GM23338 (cell line): ENCODE measurements at regions not wholly inside any gene's neighbourhood (a gene's known extent, or its start where the extent isn't known, plus 50 kb on each side); places are given as distances from the start of the nearest gene placed in this dataset.

Source experiments
- CTCF ChIP-seq, 2 experiments: fragments of 200-600 bp in 1 of 2; sonication (generic) in 1 of 2; conservative IDR thresholded peaks; 2 replicates each; pipeline versions ENCODE4 v1.5.1 to v1.6.1; 2016 to 2017; ENCODE audit warnings: antibody characterized with exemption in 2 of 2, low read depth in 2 of 2, mild to moderate bottlenecking in 2 of 2, moderate library complexity in 1 of 2
- EZH2 ChIP-seq: fragments of 200-600 bp; sonication (generic); IDR thresholded peaks from one replicate; pipeline ENCODE4 v1.8.0; 2017; ENCODE audit warnings: antibody characterized with exemption, mild to moderate bottlenecking, low read depth; ENCODE audit not compliant: unreplicated experiment
- EZH2phosphoT487 ChIP-seq: fragments of 200-600 bp; sonication (generic); IDR thresholded peaks from one replicate; pipeline ENCODE4 v1.8.1; 2018; ENCODE audit warnings: antibody characterized with exemption; ENCODE audit not compliant: unreplicated experiment
- JUNB ChIP-seq: IDR thresholded peaks from one replicate; pipeline ENCODE4 v1.6.1; 2016; ENCODE audit warnings: antibody characterized with exemption; ENCODE audit not compliant: unreplicated experiment
- POLR2AphosphoS5 ChIP-seq: IDR thresholded peaks from 2 replicates; pipeline ENCODE4 v1.6.1; 2016; ENCODE audit warnings: antibody characterized with exemption, low read depth
- STAT1 ChIP-seq: IDR thresholded peaks from one replicate; pipeline ENCODE4 v1.6.1; 2016; ENCODE audit warnings: antibody characterized with exemption; ENCODE audit not compliant: unreplicated experiment
- ZNF331 ChIP-seq: fragments of 250-450 bp; sonication (Bioruptor Pico); IDR thresholded peaks from 2 replicates; pipeline ENCODE4 v1.5.0; 2020; ENCODE audit warnings: low read depth, mild to moderate bottlenecking, moderate library complexity
- ZNF462 ChIP-seq: fragments of 250-450 bp; sonication (Bioruptor Pico); IDR thresholded peaks from 2 replicates; pipeline ENCODE4 v1.5.0; 2020; ENCODE audit warnings: mild to moderate bottlenecking, moderate library complexity
- TF ChIP-seq, protein P1 (sequence below): IDR thresholded peaks from one replicate; pipeline ENCODE4 v1.6.1; 2018; ENCODE audit warnings: antibody characterized with exemption; ENCODE audit not compliant: unreplicated experiment
- TF ChIP-seq, protein P2 (sequence below): IDR thresholded peaks from 2 replicates; pipeline ENCODE4 v1.6.1; 2016; ENCODE audit warnings: antibody characterized with exemption

DNA sequence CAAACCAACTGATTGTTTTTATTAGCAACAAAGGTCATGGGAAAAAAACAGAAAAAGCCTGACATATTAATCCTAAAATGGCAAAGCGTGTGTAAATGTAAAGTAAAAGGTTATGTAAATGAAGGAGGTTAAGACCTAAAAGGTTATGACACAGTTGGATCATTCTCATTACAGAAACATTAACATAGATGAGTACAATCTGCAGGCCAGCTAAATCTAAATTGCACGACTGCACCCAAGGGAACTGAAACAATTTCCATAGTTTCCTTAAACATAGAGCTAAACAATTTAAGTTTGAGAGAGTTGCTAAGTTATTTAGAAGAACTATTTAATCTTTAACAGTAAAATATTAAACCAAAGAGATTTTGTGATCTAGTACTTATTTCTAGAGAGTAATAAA, 151.6 kb upstream of the UBE2E3 start:
- TF ChIP-seq CTCF (conservative IDR thresholded peaks at IDR 0.05; ENCODE audit: low read depth in 2 of 2) (no peak), POLR2AphosphoS5 (no peak), EZH2phosphoT487 (no peak), EZH2 (no peak), ZNF331 (CRISPR knock-in tag) (no peak), JUNB (no peak), ZNF462 (CRISPR knock-in tag) (no peak), STAT1 (no peak)
- TF ChIP-seq, protein P1, sequence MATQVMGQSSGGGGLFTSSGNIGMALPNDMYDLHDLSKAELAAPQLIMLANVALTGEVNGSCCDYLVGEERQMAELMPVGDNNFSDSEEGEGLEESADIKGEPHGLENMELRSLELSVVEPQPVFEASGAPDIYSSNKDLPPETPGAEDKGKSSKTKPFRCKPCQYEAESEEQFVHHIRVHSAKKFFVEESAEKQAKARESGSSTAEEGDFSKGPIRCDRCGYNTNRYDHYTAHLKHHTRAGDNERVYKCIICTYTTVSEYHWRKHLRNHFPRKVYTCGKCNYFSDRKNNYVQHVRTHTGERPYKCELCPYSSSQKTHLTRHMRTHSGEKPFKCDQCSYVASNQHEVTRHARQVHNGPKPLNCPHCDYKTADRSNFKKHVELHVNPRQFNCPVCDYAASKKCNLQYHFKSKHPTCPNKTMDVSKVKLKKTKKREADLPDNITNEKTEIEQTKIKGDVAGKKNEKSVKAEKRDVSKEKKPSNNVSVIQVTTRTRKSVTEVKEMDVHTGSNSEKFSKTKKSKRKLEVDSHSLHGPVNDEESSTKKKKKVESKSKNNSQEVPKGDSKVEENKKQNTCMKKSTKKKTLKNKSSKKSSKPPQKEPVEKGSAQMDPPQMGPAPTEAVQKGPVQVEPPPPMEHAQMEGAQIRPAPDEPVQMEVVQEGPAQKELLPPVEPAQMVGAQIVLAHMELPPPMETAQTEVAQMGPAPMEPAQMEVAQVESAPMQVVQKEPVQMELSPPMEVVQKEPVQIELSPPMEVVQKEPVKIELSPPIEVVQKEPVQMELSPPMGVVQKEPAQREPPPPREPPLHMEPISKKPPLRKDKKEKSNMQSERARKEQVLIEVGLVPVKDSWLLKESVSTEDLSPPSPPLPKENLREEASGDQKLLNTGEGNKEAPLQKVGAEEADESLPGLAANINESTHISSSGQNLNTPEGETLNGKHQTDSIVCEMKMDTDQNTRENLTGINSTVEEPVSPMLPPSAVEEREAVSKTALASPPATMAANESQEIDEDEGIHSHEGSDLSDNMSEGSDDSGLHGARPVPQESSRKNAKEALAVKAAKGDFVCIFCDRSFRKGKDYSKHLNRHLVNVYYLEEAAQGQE: no peak
- TF ChIP-seq, protein P2, sequence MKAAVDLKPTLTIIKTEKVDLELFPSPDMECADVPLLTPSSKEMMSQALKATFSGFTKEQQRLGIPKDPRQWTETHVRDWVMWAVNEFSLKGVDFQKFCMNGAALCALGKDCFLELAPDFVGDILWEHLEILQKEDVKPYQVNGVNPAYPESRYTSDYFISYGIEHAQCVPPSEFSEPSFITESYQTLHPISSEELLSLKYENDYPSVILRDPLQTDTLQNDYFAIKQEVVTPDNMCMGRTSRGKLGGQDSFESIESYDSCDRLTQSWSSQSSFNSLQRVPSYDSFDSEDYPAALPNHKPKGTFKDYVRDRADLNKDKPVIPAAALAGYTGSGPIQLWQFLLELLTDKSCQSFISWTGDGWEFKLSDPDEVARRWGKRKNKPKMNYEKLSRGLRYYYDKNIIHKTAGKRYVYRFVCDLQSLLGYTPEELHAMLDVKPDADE: no peak
